H9 (cell line): ENCODE measurements at regions not wholly inside any gene's neighbourhood (a gene's known extent, or its start where the extent isn't known, plus 50 kb on each side); places are given as distances from the start of the nearest gene placed in this dataset.

ENCODE experiments used
- DNase-seq: peaks from one replicate; pipeline ENCODE4 v3.0.0-alpha.2; 2017
- H2AFZ ChIP-seq: one replicate; pipeline ENCODE4 v1.6.1; 2013; ENCODE audit warnings: mild to moderate bottlenecking, low read length, control low read depth, moderate library complexity
- H2AK5ac ChIP-seq: 2 replicates; pipeline ENCODE4 v1.6.1; 2013; ENCODE audit warnings: low read length, control low read depth, mixed read lengths; ENCODE audit not compliant: insufficient read length
- H2BK120ac ChIP-seq: one replicate; pipeline ENCODE4 v1.6.1; 2013; ENCODE audit warnings: low read depth, mild to moderate bottlenecking, low read length, control low read depth, inconsistent platforms; ENCODE audit not compliant: poor library complexity, severe bottlenecking
- H2BK12ac ChIP-seq: 2 replicates; pipeline ENCODE4 v1.6.1; 2013; ENCODE audit warnings: low read length, control low read depth, mixed read lengths, low read depth; ENCODE audit not compliant: insufficient read length
- H2BK15ac ChIP-seq: 2 replicates; pipeline ENCODE4 v1.6.1; 2013; ENCODE audit warnings: low read depth, low read length, control low read depth
- H2BK20ac ChIP-seq: one replicate; pipeline ENCODE4 v1.6.1; 2013; ENCODE audit warnings: low read depth, mild to moderate bottlenecking, low read length, control low read depth, inconsistent platforms; ENCODE audit not compliant: poor library complexity, severe bottlenecking
- H2BK5ac ChIP-seq: 2 replicates; pipeline ENCODE4 v1.6.1; 2013; ENCODE audit warnings: low read length, control low read depth, mixed read lengths; ENCODE audit not compliant: insufficient read length
- H3K14ac ChIP-seq: 2 replicates; pipeline ENCODE4 v1.6.1; 2013; ENCODE audit warnings: low read length, control low read depth; ENCODE audit not compliant: insufficient read depth
- H3K18ac ChIP-seq: 2 replicates; pipeline ENCODE4 v1.6.1; 2013; ENCODE audit warnings: low read depth, mild to moderate bottlenecking, mixed read lengths, low read length, control low read depth; ENCODE audit not compliant: insufficient read length
- H3K23ac ChIP-seq: 2 replicates; pipeline ENCODE4 v1.6.1; 2013; ENCODE audit warnings: low read length, control low read depth, mixed read lengths, low read depth; ENCODE audit not compliant: insufficient read length
- H3K23me2 ChIP-seq: 2 replicates; pipeline ENCODE4 v1.6.1; 2013; ENCODE audit warnings: low read depth, mild to moderate bottlenecking, mixed read lengths, low read length, control low read depth; ENCODE audit not compliant: insufficient read length, poor library complexity, severe bottlenecking
- H3K27ac ChIP-seq: 2 replicates; pipeline ENCODE4 v1.5.1; 2013; ENCODE audit warnings: low read length, control low read depth, mixed read lengths, low read depth; ENCODE audit not compliant: insufficient read length
- H3K27me3 ChIP-seq: 2 replicates; pipeline ENCODE4 v1.6.1; 2013; ENCODE audit warnings: low read length, control low read depth, inconsistent platforms; ENCODE audit not compliant: insufficient read depth
- H3K4ac ChIP-seq: 2 replicates; pipeline ENCODE4 v1.6.1; 2013; ENCODE audit warnings: low read depth, mild to moderate bottlenecking, control low read depth, inconsistent platforms, low read length, moderate library complexity
- H3K4me1 ChIP-seq: 2 replicates; pipeline ENCODE4 v1.6.1; 2013; ENCODE audit warnings: low read length, control low read depth, inconsistent platforms; ENCODE audit not compliant: insufficient read depth
- H3K4me2 ChIP-seq: 2 replicates; pipeline ENCODE4 v1.6.1; 2013; ENCODE audit warnings: low read length, control low read depth, mixed read lengths; ENCODE audit not compliant: insufficient read length, insufficient read depth
- H3K56ac ChIP-seq: 2 replicates; pipeline ENCODE4 v1.6.1; 2013; ENCODE audit warnings: low read depth, mild to moderate bottlenecking, mixed read lengths, low read length, control low read depth; ENCODE audit not compliant: insufficient read length
- H3K79me1 ChIP-seq: 2 replicates; pipeline ENCODE4 v1.6.1; 2013; ENCODE audit warnings: low read depth, mild to moderate bottlenecking, moderate library complexity, low read length, control low read depth, inconsistent platforms; ENCODE audit not compliant: insufficient read depth, poor library complexity, severe bottlenecking
- H3K79me2 ChIP-seq: 2 replicates; pipeline ENCODE4 v1.6.1; 2013; ENCODE audit warnings: low read length, control low read depth, inconsistent platforms; ENCODE audit not compliant: insufficient read depth
- H3K9ac ChIP-seq: 2 replicates; pipeline ENCODE4 v1.6.1; 2013; ENCODE audit warnings: low read length, control low read depth, mixed read lengths; ENCODE audit not compliant: insufficient read length; ENCODE audit errors: extremely low read depth
- H3K9me3 ChIP-seq: one replicate; pipeline ENCODE4 v1.6.1; 2013; ENCODE audit warnings: low read depth, low read length, inconsistent platforms; ENCODE audit not compliant: control insufficient read depth
- H3T11ph ChIP-seq: one replicate; pipeline ENCODE4 v1.6.1; 2013; ENCODE audit warnings: mild to moderate bottlenecking, low read length, control low read depth, inconsistent platforms
- H4K20me1 ChIP-seq: one replicate; pipeline ENCODE4 v1.6.1; 2013; ENCODE audit not compliant: control insufficient read depth, insufficient read length, insufficient read depth
- H4K5ac ChIP-seq: 2 replicates; pipeline ENCODE4 v1.6.1; 2013; ENCODE audit warnings: low read depth, mild to moderate bottlenecking, mixed read lengths, low read length, control low read depth; ENCODE audit not compliant: insufficient read length
- H4K8ac ChIP-seq: replicated peaks from 2 replicates; pipeline ENCODE4 v1.6.1; 2013; ENCODE audit warnings: low read length, control low read depth, mixed read lengths, low read depth; ENCODE audit not compliant: insufficient read length
- H4K91ac ChIP-seq: 2 replicates; pipeline ENCODE4 v1.6.1; 2013; ENCODE audit warnings: low read depth, mild to moderate bottlenecking, moderate library complexity, mixed read lengths, low read length, control low read depth; ENCODE audit not compliant: insufficient read length
- H3K27ac Mint-ChIP-seq, 3 experiments: 2 replicates in 2 of 3; 3 replicates in 1 of 3; pipeline ENCODE4 v1.8.0; 2020 to 2021; ENCODE audit warnings: mixed read lengths in 3 of 3, mild to moderate bottlenecking in 1 of 3, moderate library complexity in 1 of 3
- H3K27me3 Mint-ChIP-seq: 2 replicates; pipeline ENCODE4 v1.8.0; 2021; ENCODE audit warnings: low read depth, mild to moderate bottlenecking, moderate library complexity, mixed read lengths
- H3K36me3 Mint-ChIP-seq, 3 experiments: 2 replicates in 2 of 3; 3 replicates in 1 of 3; pipeline ENCODE4 v1.8.0; 2020 to 2021; ENCODE audit warnings: low read depth in 3 of 3, mixed read lengths in 3 of 3; ENCODE audit not compliant: insufficient read depth in 1 of 3
- H3K4me1 Mint-ChIP-seq, 2 experiments: 2 replicates each; pipeline ENCODE4 v1.8.0; 2020; ENCODE audit warnings: mixed read lengths in 2 of 2
- H3K4me3 Mint-ChIP-seq, 2 experiments: 2 replicates in 1 of 2; 3 replicates in 1 of 2; pipeline ENCODE4 v1.8.0; 2020 to 2021; ENCODE audit warnings: mild to moderate bottlenecking in 2 of 2, mixed read lengths in 2 of 2, moderate library complexity in 1 of 2
- H3K9me3 Mint-ChIP-seq, 2 experiments: 2 replicates in 1 of 2; 3 replicates in 1 of 2; pipeline ENCODE4 v1.8.0; 2020; ENCODE audit warnings: mild to moderate bottlenecking in 2 of 2, mixed read lengths in 2 of 2, moderate library complexity in 1 of 2
- WGBS: extraction: QIAGEN DNeasy Blood & Tissue Kit; methylation state at CpG from one replicate; pipeline ENCODE4 v1.1.7; 2013; ENCODE audit warnings: missing lambda C conversion rate, low lambda C conversion rate, mixed read lengths; ENCODE audit not compliant: insufficient read length; ENCODE audit errors: extremely low coverage; 5-methylcytosine and 5-hydroxymethylcytosine counted together
- TF ChIP-seq, protein P1 (sequence below): fragments of 200-600 bp; sonication (generic); conservative IDR thresholded peaks from 3 replicates; pipeline ENCODE4 v1.8.0; 2021; ENCODE audit warnings: antibody characterized with exemption, mild to moderate bottlenecking

DNA sequence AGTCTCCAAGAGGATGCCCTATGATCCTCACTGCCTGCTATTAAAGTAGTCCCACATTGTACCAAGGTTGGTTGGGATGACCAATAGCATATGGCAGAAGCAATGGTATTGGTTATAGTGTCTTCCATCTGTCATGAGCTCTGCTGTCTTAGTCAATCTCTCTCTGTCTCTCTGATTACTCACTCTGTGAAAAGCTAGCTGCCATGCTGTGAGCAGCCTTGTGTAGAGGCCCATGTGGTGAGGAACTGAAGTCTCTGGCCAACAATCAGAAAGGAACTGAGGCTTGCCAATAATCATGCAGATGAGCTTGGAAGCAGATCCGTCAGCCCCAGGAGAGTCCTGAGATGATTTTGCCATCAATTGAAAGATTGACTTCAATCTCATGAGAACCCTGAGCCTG lies 60.3 kb upstream of the CFAP161 start:
- H2BK12ac ChIP-seq: no peak overlapping the region

More for the DNA sequence above, 60.3 kb upstream of the CFAP161 start:
- Histone ChIP-seq H3K27ac (no peak overlapping the region), H3K18ac (no peak overlapping the region), H3K56ac (no peak overlapping the region), H4K91ac (no peak overlapping the region), H2BK120ac (no peak overlapping the region), H3K4me2 (no peak overlapping the region), H4K20me1 (no peaks in the 10 kb centered on the region), H3K27me3 (no peaks in the 10 kb centered on the region), H2AFZ (no peak overlapping the region), H2AK5ac (no peak overlapping the region), H3K9ac (no peak overlapping the region), H2BK15ac (no peak overlapping the region), H3K23ac (no peak overlapping the region), H3T11ph (no peak overlapping the region), H3K79me2 (no peaks in the 10 kb centered on the region), H3K4ac (no peak overlapping the region), H4K5ac (no peak overlapping the region), H3K79me1 (no peaks in the 10 kb centered on the region), H4K8ac (no peak overlapping the region), H3K9me3 (no peaks in the 10 kb centered on the region), H3K14ac (no peak overlapping the region), H3K23me2 (no peaks in the 10 kb centered on the region), H2BK5ac (no peak overlapping the region), H2BK20ac (no peak overlapping the region), H3K4me1 (no peaks in the 10 kb centered on the region)
- Mint-ChIP-seq H3K36me3 (no peaks in the 10 kb centered on the region), H3K27me3 (peaks cover 6% of the 10 kb centered on the region), H3K4me3 (no peak overlapping the region), H3K9me3 (peaks cover 0 to 4% of the 10 kb centered on the region in 2 experiments; a peak in 4 of 5 replicates), H3K4me1 (peaks cover 0 to 4% of the 10 kb centered on the region in 2 experiments; a peak in 1 of 4 replicates), H3K27ac (no peak overlapping the region)
- WGBS: no CpG with 5 or more reads among the region's 1 CpG
- no peak for DNase-seq
- TF ChIP-seq, protein P1, sequence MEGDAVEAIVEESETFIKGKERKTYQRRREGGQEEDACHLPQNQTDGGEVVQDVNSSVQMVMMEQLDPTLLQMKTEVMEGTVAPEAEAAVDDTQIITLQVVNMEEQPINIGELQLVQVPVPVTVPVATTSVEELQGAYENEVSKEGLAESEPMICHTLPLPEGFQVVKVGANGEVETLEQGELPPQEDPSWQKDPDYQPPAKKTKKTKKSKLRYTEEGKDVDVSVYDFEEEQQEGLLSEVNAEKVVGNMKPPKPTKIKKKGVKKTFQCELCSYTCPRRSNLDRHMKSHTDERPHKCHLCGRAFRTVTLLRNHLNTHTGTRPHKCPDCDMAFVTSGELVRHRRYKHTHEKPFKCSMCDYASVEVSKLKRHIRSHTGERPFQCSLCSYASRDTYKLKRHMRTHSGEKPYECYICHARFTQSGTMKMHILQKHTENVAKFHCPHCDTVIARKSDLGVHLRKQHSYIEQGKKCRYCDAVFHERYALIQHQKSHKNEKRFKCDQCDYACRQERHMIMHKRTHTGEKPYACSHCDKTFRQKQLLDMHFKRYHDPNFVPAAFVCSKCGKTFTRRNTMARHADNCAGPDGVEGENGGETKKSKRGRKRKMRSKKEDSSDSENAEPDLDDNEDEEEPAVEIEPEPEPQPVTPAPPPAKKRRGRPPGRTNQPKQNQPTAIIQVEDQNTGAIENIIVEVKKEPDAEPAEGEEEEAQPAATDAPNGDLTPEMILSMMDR: no peak
